Epithelial cell of proximal tubule (primary cell): ENCODE measurements at regions not wholly inside any gene's neighbourhood (a gene's known extent, or its start where the extent isn't known, plus 50 kb on each side); places are given as distances from the start of the nearest gene placed in this dataset.
"Not testable (repeated sequence)": the region's sequence is repeated elsewhere in the genome, so short reads cannot be mapped to it uniquely, and the experiment has no call there.

Experiments used
- DNase-seq: peaks from one replicate; pipeline ENCODE4 v3.0.0-alpha.2; 2011; ENCODE audit warnings: low read depth
- H3K4me3 ChIP-seq: 2 replicates; pipeline ENCODE4 v1.5.1; 2011; ENCODE audit warnings: low read depth, mild to moderate bottlenecking, low read length
- CTCF ChIP-seq: conservative IDR thresholded peaks from 2 replicates; pipeline ENCODE4 v1.5.1; 2012; ENCODE audit warnings: low read depth, mild to moderate bottlenecking, low read length

- DNase-seq: no peak
- no peak for TF ChIP-seq CTCF
- no peak overlapping the region for H3K4me3 ChIP-seq
Observed at GRCh38 chr16:59478838-59479237, 744.7 kb upstream of the GOT2 start.

GRCh38 chr16:59470556-59470955, 736.4 kb upstream of the GOT2 start:
- no peak for DNase-seq
- no peak overlapping the region for H3K4me3 ChIP-seq
- no peak for TF ChIP-seq CTCF

GRCh38 chr16:59469266-59469665, 735.1 kb upstream of the GOT2 start:
- no peak overlapping the region for H3K4me3 ChIP-seq
- TF ChIP-seq CTCF: no peak
- no peak for DNase-seq

- DNase-seq: no peak
- TF ChIP-seq CTCF: no peak
- H3K4me3 ChIP-seq: no peak overlapping the region
Observed at GRCh38 chr16:59463776-59464175, 729.7 kb upstream of the GOT2 start.

- H3K4me3 ChIP-seq: no peak overlapping the region
- no peak for TF ChIP-seq CTCF
- DNase-seq: no peak
Observed at GRCh38 chr16:59459806-59460205, 725.7 kb upstream of the GOT2 start.

- no peak for TF ChIP-seq CTCF
- no peak for DNase-seq
- no peak overlapping the region for H3K4me3 ChIP-seq
Observed at GRCh38 chr16:59455497-59455896, 721.4 kb upstream of the GOT2 start.

- H3K4me3 ChIP-seq, DNase-seq: not testable (repeated sequence)
Observed at GRCh38 chr16:59450513-59450912, 716.4 kb upstream of the GOT2 start.

- TF ChIP-seq CTCF: no peak
- H3K4me3 ChIP-seq: no peak overlapping the region
- DNase-seq: no peak
Observed at GRCh38 chr16:59440502-59440901, 706.4 kb upstream of the GOT2 start.
